A549 (cell line): ENCODE measurements at regions not wholly inside any gene's neighbourhood (a gene's known extent, or its start where the extent isn't known, plus 50 kb on each side); places are given as distances from the start of the nearest gene placed in this dataset.

Experiments
- ATOH8 ChIP-seq: fragments of 250-450 bp; sonication (Bioruptor Pico); IDR thresholded peaks from 2 replicates; pipeline ENCODE4 v1.5.0; 2020; ENCODE audit warnings: low read depth, mild to moderate bottlenecking, moderate library complexity
- BHLHE40 ChIP-seq: IDR thresholded peaks from 2 replicates; pipeline ENCODE4 v1.6.1; 2012; ENCODE audit warnings: low read depth, low read length, inconsistent platforms
- CEBPB ChIP-seq, 2 experiments: fragments of >200 bp in 1 of 2; sonication (Bioruptor Twin) in 1 of 2; formaldehyde crosslinking in 1 of 2; IDR thresholded peaks; 2 replicates each; pipeline ENCODE4 v1.6.1; 2012 to 2016
- CHD2 ChIP-seq: fragments of 150-350 bp; IDR thresholded peaks from 2 replicates; pipeline ENCODE4 v1.6.1; 2014; ENCODE audit warnings: low read length; ENCODE audit not compliant: partially characterized antibody
- CTCF ChIP-seq: fragments of >200 bp; sonication (Bioruptor Twin); formaldehyde crosslinking; IDR thresholded peaks from 3 replicates; pipeline ENCODE4 v1.5.1; 2016
- EP300 ChIP-seq, 2 experiments: fragments of >200 bp; sonication (Bioruptor Twin); formaldehyde crosslinking; IDR thresholded peaks; 2 replicates in 1 of 2; 3 replicates in 1 of 2; pipeline ENCODE4 v1.6.1; 2016 to 2017
- JUN ChIP-seq, 2 experiments: fragments of >200 bp; sonication (Bioruptor Twin); formaldehyde crosslinking; IDR thresholded peaks; 2 replicates in 1 of 2; 3 replicates in 1 of 2; pipeline ENCODE4 v1.6.1; 2016 to 2017
- POLR2A ChIP-seq: IDR thresholded peaks from 2 replicates; pipeline ENCODE4 v1.6.1; 2012; ENCODE audit warnings: mild to moderate bottlenecking, low read length

GRCh38 chr13:40063703-40064102 lies 408.2 kb downstream of the COG6 start:
- TF ChIP-seq CTCF (no peak), POLR2A (no peak), ATOH8 (no peak), CEBPB (IDR thresholded peaks at IDR 0.05) (no peak), JUN (IDR thresholded peaks at IDR 0.05) (no peak), EP300 (IDR thresholded peaks at IDR 0.05) (no peak), BHLHE40 (no peak), CHD2 (no peak)
